ENCODE measurements at regions not wholly inside any gene's neighbourhood (a gene's known extent, or its start where the extent isn't known, plus 50 kb on each side); places are given as distances from the start of the nearest gene placed in this dataset.

- TF ChIP-seq, protein P1, sequence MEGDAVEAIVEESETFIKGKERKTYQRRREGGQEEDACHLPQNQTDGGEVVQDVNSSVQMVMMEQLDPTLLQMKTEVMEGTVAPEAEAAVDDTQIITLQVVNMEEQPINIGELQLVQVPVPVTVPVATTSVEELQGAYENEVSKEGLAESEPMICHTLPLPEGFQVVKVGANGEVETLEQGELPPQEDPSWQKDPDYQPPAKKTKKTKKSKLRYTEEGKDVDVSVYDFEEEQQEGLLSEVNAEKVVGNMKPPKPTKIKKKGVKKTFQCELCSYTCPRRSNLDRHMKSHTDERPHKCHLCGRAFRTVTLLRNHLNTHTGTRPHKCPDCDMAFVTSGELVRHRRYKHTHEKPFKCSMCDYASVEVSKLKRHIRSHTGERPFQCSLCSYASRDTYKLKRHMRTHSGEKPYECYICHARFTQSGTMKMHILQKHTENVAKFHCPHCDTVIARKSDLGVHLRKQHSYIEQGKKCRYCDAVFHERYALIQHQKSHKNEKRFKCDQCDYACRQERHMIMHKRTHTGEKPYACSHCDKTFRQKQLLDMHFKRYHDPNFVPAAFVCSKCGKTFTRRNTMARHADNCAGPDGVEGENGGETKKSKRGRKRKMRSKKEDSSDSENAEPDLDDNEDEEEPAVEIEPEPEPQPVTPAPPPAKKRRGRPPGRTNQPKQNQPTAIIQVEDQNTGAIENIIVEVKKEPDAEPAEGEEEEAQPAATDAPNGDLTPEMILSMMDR (IDR thresholded peaks at IDR 0.05; ENCODE audit: extremely low read depth, insufficient read depth, missing control alignments), result no peak
- no peak for DNase-seq (ENCODE audit: low spot score)
- in situ Hi-C loops (cut with MboI; ENCODE audit: low pct_unique_long_range_greater_than_20kb, low sequenced_read_pairs, unreplicated experiment), result no loop called here
Observed at GRCh38 chr2:19109518-19109917, 248.9 kb downstream of the OSR1 start.

DNA sequence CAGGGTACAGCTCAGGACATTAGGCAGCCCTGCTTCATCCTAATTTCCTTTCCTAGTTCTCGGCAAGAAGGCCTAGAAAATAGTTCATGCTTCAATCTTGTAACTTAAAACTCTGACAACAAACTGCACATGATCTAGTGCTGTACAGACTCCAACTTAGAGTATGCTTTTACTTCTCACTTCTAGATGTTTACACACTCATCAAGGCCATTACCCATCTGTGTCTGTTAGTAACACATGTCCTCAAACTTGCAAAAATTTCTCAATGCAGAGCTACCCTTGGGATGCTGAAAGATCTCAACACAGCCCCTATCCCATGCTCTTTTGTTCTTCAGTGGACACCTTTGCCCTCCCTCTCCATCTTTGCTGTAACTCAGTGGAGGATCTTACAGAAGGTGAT lies 252.0 kb downstream of the OSR1 start:
- in situ Hi-C loops (cut with MboI; ENCODE audit: low pct_unique_long_range_greater_than_20kb, low sequenced_read_pairs, unreplicated experiment), result no loop called here
- TF ChIP-seq, protein P1 (IDR thresholded peaks at IDR 0.05; ENCODE audit: extremely low read depth, insufficient read depth, missing control alignments), result no peak
- no peak for DNase-seq (ENCODE audit: low spot score)

GRCh38 chr2:19104503-19104902 lies 253.9 kb downstream of the OSR1 start:
- in situ Hi-C loops (cut with MboI; ENCODE audit: low pct_unique_long_range_greater_than_20kb, low sequenced_read_pairs, unreplicated experiment), result no loop called here
- DNase-seq (ENCODE audit: low spot score), result no peak
- TF ChIP-seq, protein P1 (IDR thresholded peaks at IDR 0.05; ENCODE audit: extremely low read depth, insufficient read depth, missing control alignments), result no peak

DNA sequence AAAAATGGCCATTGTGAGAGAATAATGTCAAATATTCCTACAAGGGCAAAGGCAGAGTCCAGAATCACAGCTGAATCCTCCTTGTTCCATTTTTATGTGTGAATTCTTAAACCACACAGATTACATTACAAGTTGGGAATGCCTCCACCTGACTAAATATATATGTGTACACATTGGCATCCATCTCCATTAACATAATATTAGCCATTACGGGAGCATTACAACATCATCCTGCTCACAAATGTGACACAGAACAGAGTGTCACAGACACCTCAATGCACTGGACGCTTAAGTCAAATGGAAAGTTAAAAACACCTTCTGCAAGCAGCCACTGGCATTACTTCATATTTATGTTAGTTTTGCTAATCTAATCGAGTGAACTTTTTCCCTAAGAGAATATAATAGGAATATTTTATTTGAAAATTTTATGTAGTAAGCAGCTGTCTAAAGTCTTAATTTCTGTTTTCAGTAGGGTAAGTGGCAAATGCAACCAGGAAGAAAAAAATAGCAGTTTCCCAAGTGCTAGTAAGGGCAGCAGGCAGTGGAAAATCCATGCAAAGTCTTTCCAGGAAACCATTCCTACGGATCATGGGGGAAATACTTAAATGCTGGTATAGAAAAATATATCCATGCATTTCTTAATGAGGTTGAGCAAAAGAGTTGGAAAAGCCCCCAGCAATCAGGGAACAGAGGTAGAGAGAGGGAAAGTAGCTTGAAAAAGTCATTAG lies 255.6 kb downstream of the OSR1 start:
- in situ Hi-C loops (cut with MboI; ENCODE audit: low pct_unique_long_range_greater_than_20kb, low sequenced_read_pairs, unreplicated experiment), result no loop called here
- TF ChIP-seq, protein P1 (IDR thresholded peaks at IDR 0.05; ENCODE audit: extremely low read depth, insufficient read depth, missing control alignments), result no peak
- DNase-seq (ENCODE audit: low spot score), result no peak

DNA sequence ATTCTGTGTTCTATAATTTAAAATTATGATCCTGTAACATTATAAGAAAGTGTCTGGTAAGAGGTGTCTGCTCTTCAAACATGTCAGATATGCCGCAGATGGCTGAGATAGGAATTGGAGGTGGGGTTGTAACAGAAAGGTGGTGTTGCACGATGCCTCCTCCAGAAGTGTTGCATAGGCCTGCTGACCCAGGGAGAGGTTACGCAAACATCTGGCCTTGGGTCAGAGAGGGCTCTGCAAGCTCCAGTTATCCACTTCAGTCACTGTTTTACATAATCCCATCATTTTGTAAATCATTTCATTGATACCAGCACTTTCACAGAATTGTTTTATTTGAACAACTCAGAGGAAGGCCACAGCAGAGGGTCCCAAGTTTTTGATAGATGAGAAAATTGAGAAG lies 256.5 kb downstream of the OSR1 start:
- in situ Hi-C loops (cut with MboI; ENCODE audit: low pct_unique_long_range_greater_than_20kb, low sequenced_read_pairs, unreplicated experiment), result no loop called here
- TF ChIP-seq, protein P1 (IDR thresholded peaks at IDR 0.05; ENCODE audit: extremely low read depth, insufficient read depth, missing control alignments), result no peak
- DNase-seq (ENCODE audit: low spot score), result no peak

DNA sequence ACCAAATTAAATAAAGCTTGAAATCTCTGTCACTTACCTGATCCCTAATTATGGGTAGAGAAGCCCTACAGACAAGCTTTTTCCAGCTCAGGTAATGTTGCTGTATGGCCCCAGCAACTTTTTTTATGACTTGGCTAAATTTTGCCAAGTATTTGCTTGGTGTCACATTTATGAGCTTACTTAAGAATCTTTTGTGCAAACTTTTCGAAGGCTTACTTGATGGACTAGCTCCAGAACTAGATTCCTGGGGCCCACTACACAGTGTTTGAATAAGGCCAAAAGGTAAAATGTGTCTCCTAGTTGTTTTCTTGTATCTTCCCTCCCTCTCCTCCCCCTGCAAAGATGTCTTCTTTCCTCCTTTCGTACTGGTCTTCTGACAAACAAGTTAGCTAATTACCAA lies 257.9 kb downstream of the OSR1 start:
- no peak for DNase-seq (ENCODE audit: low spot score)
- in situ Hi-C loops (cut with MboI; ENCODE audit: low pct_unique_long_range_greater_than_20kb, low sequenced_read_pairs, unreplicated experiment), result no loop called here
- TF ChIP-seq, protein P1 (IDR thresholded peaks at IDR 0.05; ENCODE audit: extremely low read depth, insufficient read depth, missing control alignments), result no peak
